Retinal pigment epithelial cell (primary cell): ENCODE measurements at regions not wholly inside any gene's neighbourhood (a gene's known extent, or its start where the extent isn't known, plus 50 kb on each side); places are given as distances from the start of the nearest gene placed in this dataset.

Source experiments
- DNase-seq: peaks from one replicate; pipeline ENCODE4 v3.0.0-alpha.2; 2010; ENCODE audit warnings: low read depth
- H3K4me3 ChIP-seq: 2 replicates; pipeline ENCODE4 v1.5.1; 2011; ENCODE audit warnings: mild to moderate bottlenecking, low read length, control low read depth, moderate library complexity
- CTCF ChIP-seq: conservative IDR thresholded peaks from 2 replicates; pipeline ENCODE4 v1.5.1; 2011; ENCODE audit warnings: low read depth, low read length, control low read depth, inconsistent platforms

GRCh38 chr4:138567696-138568095 is 325.5 kb upstream of the SLC7A11 start:
- no peak for TF ChIP-seq CTCF
- no peak for DNase-seq
- H3K4me3 ChIP-seq: no peak overlapping the region

- no peak for DNase-seq
- no peak for TF ChIP-seq CTCF
These were observed 323.4 kb upstream of the SLC7A11 start for GRCh38 chr4:138565576-138565975.

GRCh38 chr4:138562544-138562991 is 320.4 kb upstream of the SLC7A11 start:
- TF ChIP-seq CTCF: no peak
- no peak for DNase-seq
- H3K4me3 ChIP-seq: no peak overlapping the region

More at GRCh38 chr4:138565576-138565975, 323.4 kb upstream of the SLC7A11 start:
- H3K4me3 ChIP-seq: no peak overlapping the region

- no peak for TF ChIP-seq CTCF
- no peak overlapping the region for H3K4me3 ChIP-seq
- DNase-seq: no peak
These were observed 319.8 kb upstream of the SLC7A11 start for GRCh38 chr4:138561906-138562305.

- no peak for DNase-seq
- no peak overlapping the region for H3K4me3 ChIP-seq
- TF ChIP-seq CTCF: no peak
These were observed 319.2 kb upstream of the SLC7A11 start for GRCh38 chr4:138561276-138561880.

GRCh38 chr4:138560448-138560847 is 318.3 kb upstream of the SLC7A11 start:
- TF ChIP-seq CTCF: no peak
- H3K4me3 ChIP-seq: no peak overlapping the region
- DNase-seq: no peak

GRCh38 chr4:138558886-138559285 is 316.7 kb upstream of the SLC7A11 start:
- no peak for DNase-seq
- TF ChIP-seq CTCF: no peak
- no peak overlapping the region for H3K4me3 ChIP-seq
